KOPT-K1 (cell line): ENCODE measurements at regions not wholly inside any gene's neighbourhood (a gene's known extent, or its start where the extent isn't known, plus 50 kb on each side); places are given as distances from the start of the nearest gene placed in this dataset.
"Not testable (repeated sequence)": the region's sequence is repeated elsewhere in the genome, so short reads cannot be mapped to it uniquely, and the experiment has no call there.

Experiments
- H3K27ac ChIP-seq: fragments of 200-600 bp; sonication (generic); 2 replicates; pipeline ENCODE4 v1.5.1; 2016; ENCODE audit warnings: antibody characterized with exemption, mild to moderate bottlenecking, low read depth, low read length; ENCODE audit not compliant: poor library complexity, severe bottlenecking
- H3K36me3 ChIP-seq: fragments of 200-600 bp; sonication (generic); 2 replicates; pipeline ENCODE4 v1.5.1; 2017; ENCODE audit warnings: antibody characterized with exemption, mild to moderate bottlenecking, low read length, moderate library complexity; ENCODE audit not compliant: insufficient read depth
- H3K9me3 ChIP-seq: fragments of 200-600 bp; sonication (generic); 2 replicates; pipeline ENCODE4 v1.5.1; 2017; ENCODE audit warnings: antibody characterized with exemption, low read length, mild to moderate bottlenecking; ENCODE audit not compliant: insufficient read depth, poor library complexity, severe bottlenecking

DNA sequence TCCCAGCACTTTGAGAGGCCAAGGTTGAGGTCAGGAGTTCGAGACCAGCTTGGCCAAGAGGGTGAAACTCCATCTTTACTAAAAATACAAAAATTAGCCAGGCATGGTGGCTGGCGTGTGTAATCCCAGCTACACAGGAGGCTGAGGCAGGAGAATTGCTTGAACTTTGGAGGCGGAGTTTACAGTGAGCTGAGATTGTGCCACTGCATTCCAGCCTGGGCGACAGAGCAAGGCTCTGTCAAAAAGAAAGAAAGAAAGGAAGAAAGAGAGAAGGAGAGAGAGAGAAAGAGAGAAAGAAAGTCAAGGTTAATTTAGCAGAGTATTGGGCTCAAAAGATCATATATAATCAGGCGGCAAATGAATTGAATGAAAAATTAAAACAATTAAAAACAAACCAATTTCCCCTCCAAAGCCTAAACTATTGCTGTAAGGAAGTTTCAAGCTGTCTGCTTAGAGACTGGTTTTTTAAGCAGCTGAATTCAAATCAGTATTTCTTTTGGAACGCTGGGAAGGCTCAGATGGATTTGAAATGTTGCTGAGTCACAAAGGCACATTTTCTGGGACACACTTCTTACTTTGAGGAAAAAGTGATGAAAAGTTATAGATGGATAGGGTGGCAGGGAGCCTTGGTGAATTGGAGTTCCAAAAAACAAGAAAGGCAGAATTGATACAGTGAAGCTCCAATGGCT, 81.3 kb upstream of the BHLHE40 start:
- Histone ChIP-seq H3K9me3 (no peaks in the 10 kb centered on the region), H3K27ac (no peak overlapping the region), H3K36me3 (no peaks in the 10 kb centered on the region)

DNA sequence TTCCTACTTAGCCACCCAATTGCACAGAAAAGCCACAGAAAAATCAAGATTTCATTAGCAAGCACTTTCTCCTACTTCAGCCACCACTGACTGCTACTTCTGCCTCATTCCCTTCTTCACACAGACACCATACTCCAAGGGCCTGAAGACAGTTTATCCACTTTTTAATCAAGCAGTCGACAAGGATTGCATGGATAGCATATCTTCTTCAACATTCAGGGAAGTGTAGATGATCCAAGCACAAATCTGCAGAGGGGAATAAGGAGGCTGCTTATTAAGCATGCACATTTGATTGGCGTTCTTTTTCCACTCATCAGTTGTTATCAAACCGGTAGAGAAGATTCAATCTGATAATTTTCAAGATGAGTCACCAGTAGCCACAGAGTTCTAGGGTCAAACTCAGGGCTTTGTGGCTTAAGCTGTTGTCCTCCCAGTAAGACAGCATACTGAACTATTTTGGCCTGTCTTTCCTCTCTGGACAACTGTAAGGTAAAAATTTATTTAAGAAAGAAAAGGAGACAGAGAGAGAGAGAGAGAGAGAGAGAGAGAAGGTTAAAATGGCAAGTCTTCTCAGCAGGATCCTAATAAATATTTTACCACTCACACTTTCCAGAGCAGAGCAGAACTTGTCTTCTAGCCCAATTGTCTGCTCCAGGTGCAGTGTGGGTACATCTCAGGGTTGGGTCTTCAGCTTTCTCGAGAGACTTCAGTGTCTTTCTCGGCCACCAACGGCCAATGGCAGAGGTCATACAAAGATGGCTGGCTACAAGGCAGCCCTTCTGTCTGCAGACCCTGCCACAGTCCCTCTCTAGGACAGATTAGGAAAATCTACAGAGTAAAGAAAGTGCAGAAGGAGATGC, 80.6 kb upstream of the BHLHE40 start:
- Histone ChIP-seq H3K36me3 (no peaks in the 10 kb centered on the region), H3K9me3 (no peaks in the 10 kb centered on the region), H3K27ac (no peak overlapping the region)

DNA sequence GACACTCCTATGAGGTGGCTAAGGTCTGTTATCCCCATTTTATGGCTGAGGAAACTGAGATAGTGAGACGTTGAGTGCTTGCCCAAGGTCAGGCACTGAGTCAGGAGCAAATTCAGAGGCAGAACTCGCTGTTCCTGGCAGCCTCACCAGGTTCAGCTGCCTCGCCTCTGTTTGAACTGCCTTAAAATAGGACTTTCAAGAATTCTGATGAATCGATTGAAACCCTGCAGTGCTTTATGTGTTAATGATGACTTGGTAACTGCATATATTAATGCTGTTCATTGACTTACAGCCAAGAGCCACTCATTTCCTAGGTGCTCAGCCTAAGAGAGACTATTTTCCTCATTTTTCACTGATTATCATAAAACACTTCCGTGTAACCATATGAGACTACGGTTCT, 79.5 kb upstream of the BHLHE40 start:
- Histone ChIP-seq H3K9me3 (no peaks in the 10 kb centered on the region), H3K36me3 (no peaks in the 10 kb centered on the region), H3K27ac (no peak overlapping the region)

DNA sequence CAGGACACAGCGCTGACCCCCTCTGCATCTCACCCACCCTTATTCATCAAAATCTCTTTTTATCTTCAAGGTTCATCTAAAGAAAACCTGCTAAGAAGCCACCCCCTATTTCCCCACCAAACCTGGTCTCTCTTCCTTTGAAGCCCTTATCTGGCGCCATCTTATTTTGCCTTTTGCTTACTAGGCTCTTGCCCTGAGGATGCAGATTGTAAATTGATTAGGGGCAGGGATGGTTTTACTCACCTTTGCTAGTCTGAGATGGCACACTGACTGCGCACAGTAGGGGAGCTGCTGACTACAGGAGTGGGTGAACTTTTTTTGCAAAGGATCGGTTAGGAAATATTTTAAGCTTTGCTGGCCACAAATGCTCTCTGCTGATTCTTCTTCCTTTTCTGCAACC, 78.9 kb upstream of the BHLHE40 start:
- H3K9me3 ChIP-seq, result no peaks in the 10 kb centered on the region
- no peaks in the 10 kb centered on the region for H3K36me3 ChIP-seq
- H3K27ac ChIP-seq, result no peak overlapping the region

DNA sequence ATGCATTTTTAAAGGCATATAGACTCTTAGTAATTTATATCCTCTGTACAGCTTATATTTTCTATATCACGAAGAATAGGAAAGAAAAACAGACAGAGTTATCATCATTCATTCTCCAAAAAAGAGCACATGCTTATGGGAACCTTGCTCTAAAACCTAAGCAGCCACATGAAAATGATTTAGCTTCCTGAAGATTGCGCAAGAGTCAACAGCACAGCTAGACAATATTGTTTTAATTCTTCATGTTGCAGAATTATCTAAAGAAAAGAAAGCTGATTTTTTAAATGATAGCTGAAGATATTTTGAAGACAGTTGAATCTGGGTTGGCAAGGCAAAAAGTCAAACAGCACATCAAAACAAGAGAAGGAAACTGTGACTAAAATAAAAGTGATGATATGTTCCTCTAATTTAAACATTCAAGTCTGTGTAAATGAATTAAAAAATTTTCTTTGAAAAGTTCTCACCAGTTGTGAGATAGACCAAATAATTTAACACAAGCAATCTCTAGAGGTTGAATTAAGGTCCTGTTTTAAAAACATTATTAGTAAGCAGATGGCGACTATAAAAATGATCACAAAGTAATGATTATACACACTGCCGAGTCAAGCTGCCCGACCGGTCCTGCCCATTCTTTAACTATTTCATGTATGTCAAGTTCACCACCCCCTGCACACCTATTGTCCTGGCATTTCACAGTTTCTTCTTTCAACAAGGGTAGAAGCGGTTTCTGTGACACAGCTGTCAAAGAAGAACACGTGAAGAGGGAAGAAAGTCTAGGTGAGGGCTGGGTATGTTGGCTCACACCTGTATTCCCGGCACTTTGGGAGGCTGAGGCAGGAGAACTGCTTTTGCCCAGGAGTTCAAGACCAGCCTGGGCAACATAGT, 74.2 kb upstream of the BHLHE40 start:
- Histone ChIP-seq H3K9me3 (no peaks in the 10 kb centered on the region), H3K27ac (peak overlapping the region; percentile 60), H3K36me3 (no peaks in the 10 kb centered on the region)

DNA sequence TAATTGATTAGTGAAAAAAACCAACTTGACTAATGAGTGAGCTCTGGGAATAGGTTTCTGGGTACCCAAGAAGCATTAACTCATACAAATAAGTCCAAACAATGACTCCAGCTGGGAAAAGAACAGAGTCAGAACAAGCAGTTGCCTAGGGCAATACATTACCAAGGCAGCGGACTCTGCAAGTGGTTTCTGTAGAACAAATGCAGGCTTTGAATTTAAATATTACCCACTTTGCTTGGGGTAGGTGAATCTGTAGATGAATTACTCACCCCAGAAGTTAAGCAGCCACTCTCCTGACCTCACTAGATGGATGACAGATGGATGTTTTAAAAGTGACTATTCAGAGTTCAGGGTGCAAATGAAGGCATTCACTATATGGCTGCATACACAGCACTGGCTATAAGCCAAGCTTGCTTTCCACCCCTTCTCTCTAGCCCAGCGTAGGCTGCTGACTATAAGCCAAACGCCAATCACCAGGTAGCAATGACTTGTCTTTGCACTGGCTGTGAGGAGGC, 73.1 kb upstream of the BHLHE40 start:
- no peaks in the 10 kb centered on the region for H3K36me3 ChIP-seq
- H3K9me3 ChIP-seq, result no peaks in the 10 kb centered on the region
- peak overlapping the region; percentile 60 for H3K27ac ChIP-seq

DNA sequence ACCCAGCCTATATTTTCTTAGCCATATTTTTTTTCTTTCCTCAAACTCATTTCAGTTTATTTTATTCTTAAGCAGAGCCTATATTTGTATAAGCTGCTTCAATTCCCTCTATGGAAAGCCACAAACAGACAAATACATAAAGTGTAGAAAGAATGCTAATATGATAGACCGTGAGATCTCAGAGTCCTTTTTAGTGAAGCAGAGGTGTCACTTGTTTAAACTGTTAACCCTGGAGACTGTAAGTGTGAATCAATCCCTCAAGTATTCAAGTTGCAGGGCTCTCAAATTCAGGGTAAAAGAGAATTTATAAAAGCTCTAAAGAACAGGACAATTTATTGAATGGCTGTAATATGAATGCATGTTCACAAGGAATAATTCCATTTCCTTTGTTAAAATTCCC, 72.2 kb upstream of the BHLHE40 start:
- Histone ChIP-seq H3K36me3 (no peaks in the 10 kb centered on the region), H3K27ac (peak overlapping the region; percentile 53), H3K9me3 (no peaks in the 10 kb centered on the region)

DNA sequence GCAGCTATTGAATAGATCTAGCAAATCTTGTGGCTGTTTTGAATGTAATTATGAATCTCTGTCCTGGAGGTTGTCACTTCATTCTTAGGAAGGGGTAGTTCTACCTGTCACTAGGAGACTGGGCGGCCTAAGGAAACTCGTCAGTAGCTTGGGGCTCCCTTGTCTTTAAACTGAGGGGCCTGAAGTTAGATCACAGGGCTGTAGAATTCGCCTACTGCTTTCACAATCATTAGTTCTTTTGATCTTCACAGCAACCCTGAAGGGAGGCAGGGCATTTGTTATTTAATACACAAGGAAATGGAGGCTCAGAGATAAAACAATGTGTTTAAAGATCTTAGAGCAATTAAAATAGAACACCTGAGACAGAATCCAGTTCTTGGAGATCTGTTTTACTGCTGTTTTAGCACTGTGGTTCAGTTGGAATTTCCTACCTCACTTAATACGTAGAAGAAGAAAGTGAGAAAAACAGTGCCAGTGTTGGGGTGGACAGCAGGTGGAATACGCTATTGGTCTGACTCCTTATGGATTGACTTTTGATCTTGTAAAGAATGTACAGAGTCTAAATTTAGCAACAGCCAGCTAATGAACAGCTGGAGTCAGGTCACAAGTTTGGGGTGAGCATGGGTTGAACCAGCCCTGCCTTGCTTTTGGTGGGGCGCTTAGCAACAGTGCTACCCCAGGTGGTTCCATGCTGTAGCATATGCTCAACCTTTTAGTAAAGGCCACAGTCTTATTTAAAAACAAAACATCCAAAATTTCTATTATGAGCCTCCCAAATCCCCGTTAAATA, 71.4 kb upstream of the BHLHE40 start:
- Histone ChIP-seq H3K27ac (peak overlapping the region; percentile 53), H3K36me3 (no peaks in the 10 kb centered on the region), H3K9me3 (no peaks in the 10 kb centered on the region)

DNA sequence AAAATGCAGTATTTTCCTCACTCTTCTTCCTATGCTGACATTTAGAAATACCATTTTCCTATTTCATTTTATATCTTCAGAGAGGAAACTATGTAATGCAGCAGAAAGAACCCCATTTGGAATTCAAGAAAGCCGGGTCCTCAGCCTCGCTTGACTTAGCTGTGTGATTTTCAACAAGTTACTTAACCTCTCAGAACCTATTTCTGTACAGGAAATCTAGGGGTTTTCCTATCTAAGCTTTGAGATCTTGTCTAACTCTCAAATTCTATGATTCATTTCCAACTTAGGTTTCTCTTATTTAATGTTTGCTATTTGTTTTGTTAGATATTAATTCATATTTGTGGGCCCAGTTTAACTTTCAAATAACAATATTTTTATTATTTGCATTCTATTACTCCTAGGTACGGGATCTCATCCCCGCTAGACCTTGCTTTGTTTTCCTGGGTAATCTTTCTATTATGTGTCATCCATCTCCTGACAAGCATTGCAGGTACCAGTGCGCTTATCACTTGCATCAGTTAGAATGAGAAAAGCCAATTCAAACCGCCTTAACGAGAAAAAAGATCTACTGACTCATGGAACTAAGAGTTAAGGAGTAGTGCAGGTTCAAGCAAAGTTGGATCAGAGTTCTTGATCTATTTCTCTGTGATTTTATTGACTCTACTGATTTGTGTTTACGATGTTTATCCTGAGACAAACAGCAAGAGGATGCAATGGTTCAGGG, 70.6 kb upstream of the BHLHE40 start:
- peaks cover 3% of the 10 kb centered on the region for H3K9me3 ChIP-seq

DNA sequence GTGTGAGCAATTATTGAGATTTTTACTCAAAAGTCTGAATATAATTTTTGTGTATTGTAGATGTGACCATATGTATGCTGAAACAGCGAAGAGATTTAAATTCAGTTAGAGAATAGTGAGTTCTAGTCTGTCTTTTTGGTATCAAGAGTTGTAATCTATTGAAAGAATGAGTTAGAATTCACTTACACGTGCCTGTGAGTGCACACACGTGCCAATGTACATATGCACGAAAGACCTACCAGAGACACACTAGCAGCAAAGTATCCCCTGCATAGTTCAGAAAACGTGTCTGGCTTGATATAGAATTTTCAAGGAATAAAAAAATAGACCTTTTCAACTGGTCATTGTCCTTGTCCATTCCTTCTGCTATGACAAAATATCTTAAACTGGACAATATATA, 64.8 kb upstream of the BHLHE40 start:
- Histone ChIP-seq H3K36me3 (no peaks in the 10 kb centered on the region), H3K27ac (no peak overlapping the region), H3K9me3 (peaks cover 9% of the 10 kb centered on the region)

More for the DNA sequence above, 70.6 kb upstream of the BHLHE40 start:
- no peaks in the 10 kb centered on the region for H3K36me3 ChIP-seq
- peak overlapping the region; percentile 53 for H3K27ac ChIP-seq

DNA sequence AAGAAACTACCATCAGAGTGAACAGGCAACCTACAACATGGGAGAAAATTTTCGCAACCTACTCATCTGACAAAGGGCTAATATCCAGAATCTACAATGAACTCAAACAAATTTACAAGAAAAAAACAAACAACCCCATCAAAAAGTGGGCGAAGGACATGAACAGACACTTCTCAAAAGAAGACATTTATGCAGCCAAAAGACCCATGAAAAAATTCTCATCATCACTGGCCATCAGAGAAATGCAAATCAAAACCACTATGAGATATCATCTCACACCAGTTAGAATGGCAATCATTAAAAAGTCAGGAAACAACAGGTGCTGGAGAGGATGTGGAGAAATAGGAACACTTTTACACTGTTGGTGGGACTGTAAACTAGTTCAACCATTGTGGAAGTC, 57.6 kb upstream of the BHLHE40 start:
- H3K9me3 ChIP-seq, H3K36me3 ChIP-seq, H3K27ac ChIP-seq: not testable (repeated sequence)

DNA sequence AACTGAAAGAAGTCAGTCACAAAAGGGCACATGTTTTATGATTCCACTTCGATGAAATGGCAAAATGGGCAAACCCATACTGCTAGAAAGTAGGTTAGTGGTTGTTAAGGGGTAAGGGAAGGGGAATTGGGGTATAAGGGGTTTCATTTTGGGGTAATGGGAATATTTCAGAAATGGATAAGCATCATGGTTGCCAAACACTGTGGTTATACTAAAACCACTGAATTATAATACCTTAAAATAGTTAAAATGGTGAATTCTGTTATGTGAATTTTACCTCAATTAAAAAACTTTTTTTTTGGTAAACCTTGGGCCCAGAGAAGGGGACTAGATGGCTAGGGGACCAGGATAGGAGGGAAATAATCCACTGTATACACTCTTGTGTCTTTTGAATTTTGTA, 52.3 kb upstream of the BHLHE40 start:
- no peaks in the 10 kb centered on the region for H3K36me3 ChIP-seq
- H3K27ac ChIP-seq, result no peak overlapping the region
- H3K9me3 ChIP-seq, result no peaks in the 10 kb centered on the region

DNA sequence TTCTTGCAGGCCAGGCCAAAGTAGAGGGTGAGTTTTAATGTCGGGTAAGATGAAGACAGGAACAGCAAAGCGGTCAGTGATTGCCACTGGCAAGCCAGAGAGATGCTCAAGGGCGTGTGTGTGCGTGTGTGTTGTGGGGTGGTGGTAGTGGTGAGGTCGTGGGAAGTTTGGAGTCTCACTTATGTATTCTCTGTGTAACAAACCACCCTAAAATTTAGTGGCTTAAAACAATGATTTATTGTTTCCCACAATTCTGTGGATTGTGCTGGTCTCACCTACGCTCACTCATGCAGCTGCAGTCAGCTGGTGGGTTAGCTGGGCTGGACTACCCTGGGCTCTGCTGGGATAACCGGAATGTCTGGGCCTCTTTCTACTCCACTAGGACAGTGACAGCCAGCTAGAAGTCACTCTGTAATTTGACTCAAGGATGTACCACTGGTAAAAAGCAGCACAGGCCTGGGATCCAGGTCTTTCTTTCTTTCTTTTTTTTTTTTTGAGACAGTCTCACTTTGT, 50.9 kb upstream of the BHLHE40 start:
- H3K9me3 ChIP-seq, result no peaks in the 10 kb centered on the region
- no peak overlapping the region for H3K27ac ChIP-seq
- H3K36me3 ChIP-seq, result no peaks in the 10 kb centered on the region
